ENCODE measurements at regions not wholly inside any gene's neighbourhood (a gene's known extent, or its start where the extent isn't known, plus 50 kb on each side); places are given as distances from the start of the nearest gene placed in this dataset.

DNA sequence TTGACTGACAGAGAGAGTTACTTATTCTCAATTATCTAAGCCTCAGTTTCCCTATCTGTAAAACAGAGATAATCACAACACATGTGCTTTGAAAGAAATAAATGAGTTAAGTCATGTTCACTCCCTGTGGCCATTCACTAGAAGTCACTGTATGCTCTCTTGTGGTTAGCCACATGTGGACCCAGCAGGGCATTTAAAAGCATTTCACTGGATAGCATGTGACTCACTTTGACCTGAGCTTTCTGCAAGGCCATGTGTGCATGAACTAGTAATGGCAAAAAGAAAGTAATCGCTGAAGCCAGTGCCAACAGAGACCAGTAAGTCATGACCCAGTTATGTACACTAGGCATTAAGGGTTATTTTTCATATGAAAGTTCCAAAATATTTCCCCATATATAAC lies 557.0 kb upstream of the IGFBP3 start:
- Histone ChIP-seq H3K4me1 (ENCODE audit: control insufficient read depth, insufficient read depth, low read length) (no peaks in the 10 kb centered on the region), H3K27me3 (ENCODE audit: control insufficient read depth, insufficient read depth, low read length, poor library complexity, severe bottlenecking) (no peaks in the 10 kb centered on the region), H3K36me3 (ENCODE audit: control insufficient read depth, insufficient read depth, low read length) (no peaks in the 10 kb centered on the region), H3K4me3 (ENCODE audit: insufficient read depth, low read depth, low read length) (no peak overlapping the region), H3K27ac (ENCODE audit: insufficient read depth, low read depth, low read length, poor library complexity, severe bottlenecking) (no peak overlapping the region), H3K9me3 (ENCODE audit: control insufficient read depth, low read length) (no peaks in the 10 kb centered on the region)
- WGBS, 2 experiments: 96 to 100% methylated on average over 1 of the region's 1 CpG

DNA sequence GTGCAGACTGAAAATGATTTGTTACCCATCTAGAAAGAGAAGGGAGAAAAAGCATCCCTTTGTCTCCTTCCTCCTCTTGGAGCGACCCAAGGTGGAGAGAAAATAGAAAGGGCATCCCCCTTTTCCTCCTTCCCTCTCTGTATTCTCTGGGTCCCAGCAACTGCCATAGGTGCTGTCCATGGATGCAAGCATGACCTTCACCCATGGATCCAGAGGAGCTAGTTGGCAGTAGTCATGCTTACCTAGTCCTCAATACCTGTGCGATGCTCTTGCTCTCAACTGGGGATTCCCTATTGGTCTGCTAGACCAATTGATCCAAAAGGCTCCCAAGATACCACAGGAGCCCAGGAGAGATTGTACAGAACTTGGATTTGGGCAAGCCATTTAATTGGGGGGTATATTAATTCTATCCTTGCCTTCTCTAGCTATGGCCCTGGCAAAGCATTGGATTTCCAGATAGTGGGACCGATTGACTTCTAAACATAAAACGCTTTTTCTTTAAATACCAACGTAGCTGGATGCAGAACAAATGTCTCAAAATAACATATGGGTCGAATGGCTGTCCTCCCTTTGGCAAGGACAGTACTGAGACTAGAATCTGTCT lies 547.8 kb upstream of the IGFBP3 start:
- Histone ChIP-seq H3K4me3 (ENCODE audit: insufficient read depth, low read depth, low read length) (no peak overlapping the region), H3K4me1 (ENCODE audit: control insufficient read depth, insufficient read depth, low read length) (no peaks in the 10 kb centered on the region), H3K36me3 (ENCODE audit: control insufficient read depth, insufficient read depth, low read length) (no peaks in the 10 kb centered on the region), H3K9me3 (ENCODE audit: control insufficient read depth, low read length) (peaks cover 7% of the 10 kb centered on the region), H3K27ac (ENCODE audit: insufficient read depth, low read depth, low read length, poor library complexity, severe bottlenecking) (no peak overlapping the region), H3K27me3 (ENCODE audit: control insufficient read depth, insufficient read depth, low read length, poor library complexity, severe bottlenecking) (no peaks in the 10 kb centered on the region)
- 84 to 92% methylated on average over 6 of the region's 6 CpGs for WGBS, 2 experiments

DNA sequence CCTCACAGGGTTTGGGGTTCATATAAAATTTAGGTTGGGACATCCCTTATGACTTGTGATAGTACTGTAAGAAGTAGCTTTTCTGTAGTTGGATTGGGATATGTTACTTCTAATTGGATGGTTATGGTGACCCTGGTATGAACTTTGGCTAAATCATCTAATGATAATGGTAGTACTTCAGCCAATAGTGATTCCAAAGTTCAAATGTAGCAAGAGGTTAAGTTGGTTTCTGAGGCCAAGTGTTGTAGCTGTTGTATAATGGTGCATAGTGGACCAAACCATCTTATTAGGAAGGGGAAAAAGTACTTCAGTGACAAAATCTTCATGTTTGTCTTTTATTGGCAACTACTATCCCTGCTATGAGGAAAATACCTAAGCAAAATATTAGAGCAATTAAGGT lies 542.1 kb upstream of the IGFBP3 start:
- Histone ChIP-seq H3K9me3 (ENCODE audit: control insufficient read depth, low read length) (peaks cover 7% of the 10 kb centered on the region), H3K27ac (ENCODE audit: insufficient read depth, low read depth, low read length, poor library complexity, severe bottlenecking) (no peak overlapping the region), H3K36me3 (ENCODE audit: control insufficient read depth, insufficient read depth, low read length) (no peaks in the 10 kb centered on the region), H3K4me3 (ENCODE audit: insufficient read depth, low read depth, low read length) (no peak overlapping the region), H3K27me3 (ENCODE audit: control insufficient read depth, insufficient read depth, low read length, poor library complexity, severe bottlenecking) (no peaks in the 10 kb centered on the region), H3K4me1 (ENCODE audit: control insufficient read depth, insufficient read depth, low read length) (no peaks in the 10 kb centered on the region)

DNA sequence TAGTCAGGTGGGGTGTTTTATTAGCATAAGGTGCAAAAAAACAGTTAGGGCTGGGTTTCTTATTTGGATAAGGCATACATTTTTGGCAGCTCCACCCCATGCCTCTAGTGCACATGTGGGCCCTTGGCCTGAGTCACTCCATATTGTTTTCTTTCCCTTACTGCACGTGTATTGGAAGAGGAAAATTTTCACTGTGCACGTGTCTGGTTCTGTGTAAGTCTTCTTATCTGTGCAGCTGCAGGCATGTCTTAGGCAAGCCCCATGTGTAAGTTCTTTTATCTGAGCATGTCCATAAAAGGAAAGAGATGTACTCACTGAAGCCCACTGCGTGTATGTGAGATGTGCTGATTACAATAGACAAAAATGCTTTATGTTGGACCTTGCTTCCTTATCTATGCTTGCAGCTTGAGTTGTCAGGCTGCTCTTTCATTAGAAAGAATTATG lies 540.3 kb upstream of the IGFBP3 start:
- H3K4me3 ChIP-seq (ENCODE audit: insufficient read depth, low read depth, low read length): no peak overlapping the region
- no peaks in the 10 kb centered on the region for H3K9me3 ChIP-seq (ENCODE audit: control insufficient read depth, low read length)
- H3K36me3 ChIP-seq (ENCODE audit: control insufficient read depth, insufficient read depth, low read length): no peaks in the 10 kb centered on the region
- WGBS, 2 experiments: 94% methylated on average over 3 of the region's 3 CpGs
- no peak overlapping the region for H3K27ac ChIP-seq (ENCODE audit: insufficient read depth, low read depth, low read length, poor library complexity, severe bottlenecking)
- no peaks in the 10 kb centered on the region for H3K27me3 ChIP-seq (ENCODE audit: control insufficient read depth, insufficient read depth, low read length, poor library complexity, severe bottlenecking)
- no peaks in the 10 kb centered on the region for H3K4me1 ChIP-seq (ENCODE audit: control insufficient read depth, insufficient read depth, low read length)

DNA sequence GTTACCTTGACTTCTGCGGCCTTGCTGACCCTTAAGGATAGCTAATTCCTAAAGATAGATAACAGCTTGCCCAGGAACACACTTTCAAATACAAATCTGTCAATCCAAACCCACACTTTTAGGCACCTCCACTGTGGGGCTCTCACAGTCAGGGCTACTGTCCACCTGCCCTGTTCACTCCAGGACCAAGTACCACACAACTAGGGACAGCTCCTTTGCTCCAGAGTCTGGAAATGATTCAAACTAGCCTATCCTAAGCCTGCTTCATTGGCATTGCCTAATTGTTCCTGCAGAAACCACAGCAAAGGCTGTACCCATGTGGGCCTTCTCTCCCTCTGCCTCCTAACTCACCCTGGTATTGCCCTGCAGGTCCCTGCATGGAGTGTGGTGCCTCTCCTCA lies 538.9 kb upstream of the IGFBP3 start:
- Histone ChIP-seq H3K4me1 (ENCODE audit: control insufficient read depth, insufficient read depth, low read length) (no peaks in the 10 kb centered on the region), H3K9me3 (ENCODE audit: control insufficient read depth, low read length) (no peaks in the 10 kb centered on the region), H3K27me3 (ENCODE audit: control insufficient read depth, insufficient read depth, low read length, poor library complexity, severe bottlenecking) (no peaks in the 10 kb centered on the region), H3K4me3 (ENCODE audit: insufficient read depth, low read depth, low read length) (no peak overlapping the region), H3K36me3 (ENCODE audit: control insufficient read depth, insufficient read depth, low read length) (no peaks in the 10 kb centered on the region), H3K27ac (ENCODE audit: insufficient read depth, low read depth, low read length, poor library complexity, severe bottlenecking) (no peak overlapping the region)
- WGBS, 2 experiments: 88 to 94% methylated on average over 1 of the region's 1 CpG

DNA sequence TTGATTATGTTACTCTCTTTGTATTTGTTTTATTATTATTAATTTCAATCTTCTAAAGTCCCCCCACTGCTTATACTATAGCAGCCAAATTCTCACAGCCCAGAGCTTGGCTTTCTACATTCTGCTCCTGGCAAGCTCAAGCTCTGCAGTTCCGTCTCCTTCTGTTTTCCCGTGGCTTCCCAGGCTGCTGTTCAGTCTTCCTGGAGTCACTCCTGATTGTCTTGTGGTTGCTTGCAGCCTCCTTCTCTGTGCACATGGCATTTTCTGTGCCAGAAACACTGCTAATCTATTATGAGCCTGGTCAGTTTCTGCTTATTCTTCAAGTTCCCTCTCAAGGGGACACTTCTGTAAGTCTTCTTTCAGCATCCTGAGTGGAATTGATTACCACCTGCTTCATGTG lies 533.7 kb upstream of the IGFBP3 start:
- Histone ChIP-seq H3K27me3 (ENCODE audit: control insufficient read depth, insufficient read depth, low read length, poor library complexity, severe bottlenecking) (no peaks in the 10 kb centered on the region), H3K36me3 (ENCODE audit: control insufficient read depth, insufficient read depth, low read length) (no peaks in the 10 kb centered on the region), H3K27ac (ENCODE audit: insufficient read depth, low read depth, low read length, poor library complexity, severe bottlenecking) (no peak overlapping the region), H3K4me1 (ENCODE audit: control insufficient read depth, insufficient read depth, low read length) (no peaks in the 10 kb centered on the region), H3K4me3 (ENCODE audit: insufficient read depth, low read depth, low read length) (no peak overlapping the region), H3K9me3 (ENCODE audit: control insufficient read depth, low read length) (no peaks in the 10 kb centered on the region)
- WGBS, 2 experiments: 93 to 96% methylated on average over 2 of the region's 2 CpGs

DNA sequence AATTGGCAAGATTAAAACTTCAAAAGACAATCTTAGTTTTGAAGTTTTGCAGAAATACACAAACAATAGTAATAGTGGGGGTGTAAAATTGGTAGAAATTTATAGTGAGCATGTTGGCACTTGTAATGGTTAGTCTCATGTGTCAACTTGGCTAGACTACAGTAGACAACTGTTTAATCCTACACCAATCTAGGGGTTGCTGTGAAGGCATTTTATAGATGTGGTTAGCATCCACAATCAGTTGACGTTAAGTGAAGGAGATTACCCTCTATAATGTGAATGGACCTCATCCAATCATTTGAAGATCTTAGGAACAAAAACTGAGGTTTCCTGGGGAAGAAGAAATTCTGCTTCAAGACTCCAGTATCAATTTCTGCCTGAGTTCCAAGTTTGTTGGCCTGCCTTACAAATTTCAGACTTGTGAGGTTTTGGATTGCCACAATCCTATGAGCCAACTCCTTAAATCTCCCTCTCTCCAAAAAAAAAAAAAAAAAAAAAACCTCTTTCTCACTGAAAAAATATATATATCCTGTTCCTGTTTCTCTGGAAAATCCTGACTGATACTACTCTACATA lies 531.6 kb upstream of the IGFBP3 start:
- H3K4me1 ChIP-seq (ENCODE audit: control insufficient read depth, insufficient read depth, low read length): no peaks in the 10 kb centered on the region
- H3K36me3 ChIP-seq (ENCODE audit: control insufficient read depth, insufficient read depth, low read length): no peaks in the 10 kb centered on the region
- H3K27me3 ChIP-seq (ENCODE audit: control insufficient read depth, insufficient read depth, low read length, poor library complexity, severe bottlenecking): no peaks in the 10 kb centered on the region
- no peaks in the 10 kb centered on the region for H3K9me3 ChIP-seq (ENCODE audit: control insufficient read depth, low read length)
- no peak overlapping the region for H3K4me3 ChIP-seq (ENCODE audit: insufficient read depth, low read depth, low read length)
- no peak overlapping the region for H3K27ac ChIP-seq (ENCODE audit: insufficient read depth, low read depth, low read length, poor library complexity, severe bottlenecking)
- 100% methylated on average over 1 of the region's 1 CpG; no CpG with 5 or more reads in 1 of the 2 experiments for WGBS, 2 experiments

DNA sequence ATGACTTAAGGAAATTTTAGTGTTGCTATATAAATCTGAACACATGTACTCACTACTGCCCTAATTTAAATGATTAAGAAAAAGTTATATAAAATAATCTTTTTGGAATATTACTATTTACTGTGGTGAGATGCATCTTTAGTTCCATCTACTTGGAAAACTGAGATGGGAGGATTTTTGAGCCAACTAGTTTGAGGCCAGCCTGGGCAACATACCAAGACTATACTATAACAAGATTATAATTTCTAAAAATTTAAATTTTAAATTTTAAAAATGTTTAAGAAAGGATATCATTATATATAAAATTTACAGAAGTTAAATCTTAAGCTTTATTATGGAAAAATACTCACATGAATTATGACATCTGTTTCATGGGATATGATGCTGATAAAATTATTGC lies 530.8 kb upstream of the IGFBP3 start:
- Histone ChIP-seq H3K36me3 (ENCODE audit: control insufficient read depth, insufficient read depth, low read length) (no peaks in the 10 kb centered on the region), H3K27me3 (ENCODE audit: control insufficient read depth, insufficient read depth, low read length, poor library complexity, severe bottlenecking) (no peaks in the 10 kb centered on the region), H3K4me1 (ENCODE audit: control insufficient read depth, insufficient read depth, low read length) (no peaks in the 10 kb centered on the region), H3K4me3 (ENCODE audit: insufficient read depth, low read depth, low read length) (no peak overlapping the region), H3K9me3 (ENCODE audit: control insufficient read depth, low read length) (no peaks in the 10 kb centered on the region), H3K27ac (ENCODE audit: insufficient read depth, low read depth, low read length, poor library complexity, severe bottlenecking) (no peak overlapping the region)

DNA sequence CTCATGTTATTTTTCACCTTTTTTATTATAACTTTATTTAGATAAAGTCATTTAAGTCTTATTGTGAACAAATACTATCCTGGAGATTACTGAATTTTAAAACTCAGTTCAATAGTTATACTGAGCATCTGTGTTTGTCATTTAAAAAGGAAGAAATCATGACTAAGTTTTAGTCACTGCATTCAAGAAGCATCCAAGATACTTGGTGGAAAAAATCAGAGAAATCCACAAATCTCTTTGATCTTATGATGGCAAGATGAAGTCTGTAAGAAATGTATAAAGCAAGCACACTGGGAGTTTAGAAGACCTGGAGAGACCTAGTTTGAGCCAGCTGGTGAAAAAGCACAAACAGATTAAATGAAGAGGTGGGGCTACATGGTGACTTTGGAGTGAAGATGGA lies 529.8 kb upstream of the IGFBP3 start:
- H3K27ac ChIP-seq (ENCODE audit: insufficient read depth, low read depth, low read length, poor library complexity, severe bottlenecking): no peak overlapping the region
- no peaks in the 10 kb centered on the region for H3K27me3 ChIP-seq (ENCODE audit: control insufficient read depth, insufficient read depth, low read length, poor library complexity, severe bottlenecking)
- H3K4me3 ChIP-seq (ENCODE audit: insufficient read depth, low read depth, low read length): no peak overlapping the region
- H3K36me3 ChIP-seq (ENCODE audit: control insufficient read depth, insufficient read depth, low read length): no peaks in the 10 kb centered on the region
- no peaks in the 10 kb centered on the region for H3K4me1 ChIP-seq (ENCODE audit: control insufficient read depth, insufficient read depth, low read length)
- H3K9me3 ChIP-seq (ENCODE audit: control insufficient read depth, low read length): no peaks in the 10 kb centered on the region

DNA sequence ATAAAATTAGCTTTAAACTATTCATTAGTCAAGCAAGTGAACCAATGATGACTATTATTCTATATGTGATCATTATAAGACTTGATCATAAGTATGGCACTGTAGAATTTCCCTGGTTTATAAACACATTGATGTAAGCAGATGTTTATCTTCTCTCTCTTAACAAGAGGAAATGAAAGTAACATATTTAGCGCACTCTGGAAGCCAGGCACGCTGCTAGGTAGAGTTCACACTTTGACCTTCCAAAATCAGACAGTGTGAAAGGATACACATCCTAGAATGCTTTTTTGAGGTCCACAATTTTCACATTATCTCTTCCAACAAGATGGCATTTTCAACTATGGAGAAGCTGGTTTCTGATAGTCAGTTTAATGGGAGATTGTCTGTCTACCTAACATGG lies 529.4 kb upstream of the IGFBP3 start:
- Histone ChIP-seq H3K4me3 (ENCODE audit: insufficient read depth, low read depth, low read length) (no peak overlapping the region), H3K27ac (ENCODE audit: insufficient read depth, low read depth, low read length, poor library complexity, severe bottlenecking) (no peak overlapping the region), H3K27me3 (ENCODE audit: control insufficient read depth, insufficient read depth, low read length, poor library complexity, severe bottlenecking) (no peaks in the 10 kb centered on the region), H3K9me3 (ENCODE audit: control insufficient read depth, low read length) (no peaks in the 10 kb centered on the region), H3K36me3 (ENCODE audit: control insufficient read depth, insufficient read depth, low read length) (no peaks in the 10 kb centered on the region), H3K4me1 (ENCODE audit: control insufficient read depth, insufficient read depth, low read length) (no peaks in the 10 kb centered on the region)
- WGBS, 2 experiments: 83 to 93% methylated on average over 2 of the region's 2 CpGs

DNA sequence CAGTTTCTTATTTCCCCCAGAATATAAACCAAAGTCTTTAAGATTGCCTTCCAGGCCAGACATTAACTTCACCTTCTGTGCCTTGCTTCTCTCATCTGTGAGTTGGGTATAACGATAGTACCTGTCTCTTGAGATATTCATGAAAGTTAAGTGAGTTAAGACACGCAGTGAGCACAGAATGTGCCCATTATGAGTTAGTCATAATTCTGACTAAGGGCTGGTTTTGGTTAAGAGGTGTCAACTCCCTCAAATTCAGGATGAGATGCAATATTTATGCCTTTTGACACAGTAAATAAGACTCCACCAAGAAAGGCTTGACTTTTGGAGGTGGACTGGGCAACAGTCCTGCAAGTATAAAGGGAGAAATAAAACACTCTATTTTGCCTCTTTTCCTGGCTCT lies 528.7 kb upstream of the IGFBP3 start:
- no peak overlapping the region for H3K4me3 ChIP-seq (ENCODE audit: insufficient read depth, low read depth, low read length)
- H3K27ac ChIP-seq (ENCODE audit: insufficient read depth, low read depth, low read length, poor library complexity, severe bottlenecking): no peak overlapping the region
- H3K9me3 ChIP-seq (ENCODE audit: control insufficient read depth, low read length): no peaks in the 10 kb centered on the region
- H3K4me1 ChIP-seq (ENCODE audit: control insufficient read depth, insufficient read depth, low read length): no peaks in the 10 kb centered on the region
- no peaks in the 10 kb centered on the region for H3K27me3 ChIP-seq (ENCODE audit: control insufficient read depth, insufficient read depth, low read length, poor library complexity, severe bottlenecking)
- H3K36me3 ChIP-seq (ENCODE audit: control insufficient read depth, insufficient read depth, low read length): no peaks in the 10 kb centered on the region
- 95 to 98% methylated on average over 2 of the region's 2 CpGs for WGBS, 2 experiments
